ENCODE measurements at regions not wholly inside any gene's neighbourhood (a gene's known extent, or its start where the extent isn't known, plus 50 kb on each side); places are given as distances from the start of the nearest gene placed in this dataset.

DNA sequence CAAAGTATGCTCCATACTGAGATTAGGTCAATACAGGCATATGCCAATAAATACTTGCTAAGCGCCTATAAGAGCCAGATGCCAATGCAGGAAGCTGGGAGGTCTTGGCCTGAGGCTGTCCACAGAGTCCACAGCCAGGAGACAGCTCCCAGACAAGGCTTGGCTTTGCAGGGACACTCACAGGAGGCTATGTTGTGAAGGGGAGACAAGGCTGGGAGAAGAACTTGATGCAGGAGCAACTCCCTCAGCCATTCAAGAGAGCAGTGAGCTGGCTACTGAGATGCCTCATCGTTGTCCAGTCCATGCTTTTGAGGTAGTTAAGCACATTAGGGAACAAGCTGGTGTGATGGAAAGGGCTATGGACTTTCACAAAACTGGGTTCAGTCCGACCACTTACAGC lies 891.5 kb downstream of the TBC1D22A start:
- no peak for DNase-seq

DNA sequence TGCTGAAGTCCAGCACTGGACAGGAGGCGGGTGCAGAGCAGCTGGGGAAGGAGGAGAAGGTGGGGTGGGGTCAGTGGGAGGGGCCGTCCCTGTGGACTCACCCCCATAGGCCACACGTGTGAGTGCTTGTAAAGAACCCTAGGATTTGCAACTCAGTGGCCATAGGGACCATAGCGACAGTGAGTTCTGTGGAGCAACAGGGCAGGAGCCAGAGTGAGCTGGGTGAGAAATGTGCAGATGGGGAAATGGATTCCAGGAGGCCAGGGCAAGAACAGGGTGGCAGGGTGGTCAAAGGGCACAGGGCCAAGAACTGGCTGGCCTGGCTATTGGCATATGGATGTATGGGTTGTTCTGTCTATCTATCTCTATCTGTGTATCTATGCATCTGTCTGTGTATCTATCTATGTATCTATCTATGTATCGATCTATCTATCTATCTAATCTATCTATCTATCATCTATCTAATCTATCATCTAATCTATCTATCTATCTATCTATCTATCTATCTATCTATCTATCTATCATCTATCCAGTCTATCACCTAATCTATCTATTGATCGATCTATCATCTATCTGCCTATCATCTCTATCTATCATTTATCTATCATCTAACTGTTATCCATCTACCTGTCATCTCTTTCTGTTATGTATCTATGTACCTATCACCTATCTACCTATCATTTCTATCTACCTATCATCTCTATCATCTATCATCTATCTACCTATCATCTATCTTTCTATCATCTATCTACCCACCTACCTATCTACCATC lies 889.0 kb downstream of the TBC1D22A start:
- DNase-seq, result no peak

DNA sequence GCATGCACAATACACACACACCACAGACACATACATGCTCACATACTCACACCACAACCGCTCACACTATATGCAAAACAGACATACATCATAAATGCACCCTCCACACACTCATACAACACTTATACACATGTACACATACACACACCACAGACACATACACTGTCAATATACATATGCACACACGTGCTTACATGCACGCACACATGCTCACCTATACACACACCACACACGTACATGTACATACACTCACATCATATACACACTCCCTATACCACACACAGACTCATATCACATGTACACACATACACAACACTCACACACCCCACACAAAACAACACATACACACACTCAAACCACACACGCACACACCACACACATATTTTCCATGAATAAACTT lies 885.3 kb downstream of the TBC1D22A start:
- DNase-seq, result no peak

DNA sequence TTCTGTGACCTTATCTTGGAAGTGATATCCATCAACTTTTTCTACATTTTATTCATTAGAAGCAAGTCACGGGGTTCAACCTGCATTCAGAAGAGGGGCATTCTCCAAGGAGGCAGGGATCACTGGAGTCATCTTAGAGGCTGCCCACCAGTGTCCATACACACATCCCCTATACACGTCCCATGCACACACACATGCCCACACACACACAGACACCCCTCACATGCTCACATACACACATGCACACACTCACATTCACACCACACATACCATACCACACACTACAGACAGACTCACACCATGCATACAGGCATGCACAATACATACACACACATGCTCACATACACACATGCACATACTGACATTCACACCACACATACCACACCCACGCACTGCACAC lies 884.7 kb downstream of the TBC1D22A start:
- no peak for DNase-seq

DNA sequence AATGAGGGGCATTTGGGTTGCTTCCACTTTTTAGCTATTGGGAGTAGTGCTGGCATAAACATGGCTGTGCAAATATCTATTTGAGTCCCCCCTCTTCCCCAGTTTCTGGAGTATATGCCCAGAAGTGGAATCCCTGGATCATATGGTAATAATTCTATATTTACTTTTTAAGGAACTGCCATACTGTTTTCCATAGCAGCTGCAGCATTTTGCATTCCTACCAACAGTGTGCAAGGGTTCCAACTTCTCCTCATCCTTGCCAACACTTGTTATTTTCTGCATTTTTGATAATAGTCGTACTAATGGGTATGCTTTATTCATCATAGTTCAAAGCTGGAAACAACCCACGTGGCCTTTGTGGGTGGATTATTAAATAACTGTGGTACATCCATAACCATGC lies 883.5 kb downstream of the TBC1D22A start:
- no peak for DNase-seq

DNA sequence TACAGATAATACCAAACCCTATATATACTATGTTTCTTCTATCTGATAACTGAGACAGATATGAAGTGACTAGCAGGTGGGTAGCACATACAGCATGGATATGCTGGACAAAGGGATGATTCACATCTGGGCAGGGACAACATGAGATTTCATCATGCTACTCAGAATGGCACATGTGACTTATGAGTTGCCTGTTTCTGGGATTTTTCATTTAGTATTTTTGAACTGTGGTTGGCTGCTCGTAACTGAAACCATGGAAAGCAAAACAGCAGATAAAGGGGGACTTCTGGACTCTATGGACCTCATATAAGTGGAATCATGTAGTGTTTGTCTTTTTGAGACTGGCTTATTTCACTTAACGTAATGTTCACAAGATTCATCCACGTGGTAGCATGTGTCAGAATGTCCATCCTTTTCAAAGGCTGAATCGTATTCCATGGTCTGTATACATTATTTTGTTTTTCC lies 883.0 kb downstream of the TBC1D22A start:
- no peak for DNase-seq

DNA sequence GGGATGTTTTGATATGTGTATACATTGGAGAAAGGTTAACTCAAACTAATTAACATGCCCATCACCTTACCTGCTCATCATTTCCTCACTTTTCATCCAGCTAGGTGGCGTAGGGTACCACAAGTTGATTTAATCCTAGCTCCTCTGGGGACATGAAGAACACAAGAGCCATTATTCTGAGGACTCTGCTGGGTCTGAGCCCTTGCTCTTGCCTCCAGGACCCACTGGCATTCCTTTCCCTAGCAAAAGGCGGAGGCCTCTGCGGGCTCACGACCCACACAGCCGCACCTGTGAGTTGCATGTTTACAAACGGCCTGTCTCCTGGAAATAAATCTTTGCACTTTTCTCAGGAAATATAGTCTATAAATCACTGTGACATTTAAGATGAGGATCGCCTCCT lies 871.9 kb downstream of the TBC1D22A start:
- DNase-seq, result no peak

DNA sequence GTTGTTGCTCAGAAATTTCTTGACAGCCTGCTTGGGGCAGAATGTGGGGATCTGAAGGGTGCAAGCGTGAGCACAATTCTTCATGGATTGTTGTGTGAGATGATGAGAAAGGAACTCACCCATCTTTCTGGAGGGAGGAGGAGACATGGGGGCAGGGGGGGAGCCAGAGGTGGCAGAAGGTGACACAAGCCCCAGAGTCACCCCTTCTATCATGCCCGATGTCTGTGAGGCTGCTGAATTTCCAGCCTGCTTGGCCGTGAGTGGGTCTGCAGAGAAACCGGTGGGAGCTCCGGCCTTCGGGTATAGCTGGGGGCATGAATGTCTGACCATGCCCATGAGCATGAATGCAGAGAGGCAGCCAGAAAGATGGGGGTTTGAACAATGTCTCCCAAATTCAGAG lies 870.7 kb downstream of the TBC1D22A start:
- DNase-seq, result no peak

DNA sequence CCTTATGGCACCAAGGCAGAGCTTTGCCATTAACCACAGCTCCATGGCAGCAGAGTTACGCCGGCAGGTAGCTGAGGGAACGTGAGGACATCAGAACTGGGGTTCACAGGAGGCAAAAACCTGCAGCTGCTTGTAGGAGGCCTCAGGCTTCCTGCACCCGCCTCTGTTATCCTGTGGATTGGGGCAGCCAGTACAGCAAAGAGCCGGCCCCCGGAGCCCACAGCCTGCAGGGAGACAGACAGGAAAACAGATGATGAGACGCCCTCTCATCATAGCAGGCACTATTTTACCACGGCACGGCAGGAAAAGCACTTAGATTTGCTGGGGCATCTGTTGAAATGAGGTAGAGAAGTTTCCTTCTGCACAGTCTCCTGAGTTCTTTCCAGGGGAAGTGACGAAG lies 870.3 kb downstream of the TBC1D22A start:
- DNase-seq, result no peak

DNA sequence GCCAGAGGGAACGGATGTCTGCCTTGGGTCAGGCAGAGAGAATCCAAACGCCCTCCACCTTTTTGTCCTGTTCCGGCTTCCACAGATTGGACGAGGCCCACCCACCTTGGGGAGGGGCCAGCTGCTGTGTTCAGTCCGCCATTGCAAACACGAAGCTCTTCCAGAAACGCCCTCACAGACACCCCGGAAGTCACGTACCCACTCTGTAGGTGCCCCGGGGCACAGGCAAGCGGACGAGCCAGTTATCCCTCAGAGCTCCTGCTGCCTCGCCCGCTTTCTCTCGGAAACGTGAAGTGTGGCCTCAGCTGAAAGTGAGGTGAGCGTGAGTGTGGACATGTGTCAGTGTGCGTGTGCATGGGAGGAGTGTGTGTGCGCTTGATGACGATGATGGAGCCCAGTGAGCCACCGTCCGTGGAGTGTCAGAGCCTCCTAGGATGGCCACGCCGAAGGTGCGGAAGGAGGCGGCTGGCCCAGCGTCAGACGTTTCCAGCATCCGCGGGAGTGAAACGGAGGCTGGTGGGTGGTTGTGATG lies 869.2 kb downstream of the TBC1D22A start:
- DNase-seq, result no peak

DNA sequence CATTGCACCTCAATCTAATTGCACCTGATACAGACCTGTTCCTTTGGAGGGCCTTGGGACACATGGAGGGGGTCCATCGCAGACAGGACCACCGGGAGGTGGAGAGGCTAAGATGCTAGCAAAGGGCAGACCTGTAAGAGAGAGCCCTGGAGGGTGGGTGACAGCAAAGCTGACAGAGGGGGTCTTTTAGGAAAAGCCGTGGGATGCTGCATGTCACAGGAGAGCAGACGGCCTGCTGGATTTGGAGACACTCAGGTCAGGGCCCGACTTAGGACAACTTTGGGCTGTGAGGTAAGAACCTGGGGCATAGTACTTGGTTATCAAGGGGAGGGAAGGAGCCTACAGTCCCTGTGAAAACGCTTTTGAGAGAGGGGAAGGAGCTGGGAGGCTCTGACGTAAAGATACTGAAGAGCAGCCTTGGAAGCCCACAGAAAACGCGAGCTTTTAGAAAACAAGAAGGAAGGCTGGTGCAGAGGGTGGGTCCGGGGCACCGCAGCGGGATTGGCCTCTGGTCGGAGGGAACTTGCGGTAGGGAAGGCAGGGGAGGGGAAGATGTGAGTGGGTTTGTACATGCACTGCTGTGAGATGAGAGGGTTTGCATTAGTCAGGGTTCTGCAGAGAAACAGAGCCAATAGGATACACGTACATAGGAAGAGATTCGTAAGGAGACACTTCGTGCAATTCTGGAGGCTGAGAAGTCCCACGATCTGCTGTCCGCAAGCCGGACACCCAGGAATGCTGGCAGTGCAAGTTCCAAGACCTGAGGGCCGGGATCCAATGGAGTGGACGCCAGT lies 868.5 kb downstream of the TBC1D22A start:
- DNase-seq, result no peak

DNA sequence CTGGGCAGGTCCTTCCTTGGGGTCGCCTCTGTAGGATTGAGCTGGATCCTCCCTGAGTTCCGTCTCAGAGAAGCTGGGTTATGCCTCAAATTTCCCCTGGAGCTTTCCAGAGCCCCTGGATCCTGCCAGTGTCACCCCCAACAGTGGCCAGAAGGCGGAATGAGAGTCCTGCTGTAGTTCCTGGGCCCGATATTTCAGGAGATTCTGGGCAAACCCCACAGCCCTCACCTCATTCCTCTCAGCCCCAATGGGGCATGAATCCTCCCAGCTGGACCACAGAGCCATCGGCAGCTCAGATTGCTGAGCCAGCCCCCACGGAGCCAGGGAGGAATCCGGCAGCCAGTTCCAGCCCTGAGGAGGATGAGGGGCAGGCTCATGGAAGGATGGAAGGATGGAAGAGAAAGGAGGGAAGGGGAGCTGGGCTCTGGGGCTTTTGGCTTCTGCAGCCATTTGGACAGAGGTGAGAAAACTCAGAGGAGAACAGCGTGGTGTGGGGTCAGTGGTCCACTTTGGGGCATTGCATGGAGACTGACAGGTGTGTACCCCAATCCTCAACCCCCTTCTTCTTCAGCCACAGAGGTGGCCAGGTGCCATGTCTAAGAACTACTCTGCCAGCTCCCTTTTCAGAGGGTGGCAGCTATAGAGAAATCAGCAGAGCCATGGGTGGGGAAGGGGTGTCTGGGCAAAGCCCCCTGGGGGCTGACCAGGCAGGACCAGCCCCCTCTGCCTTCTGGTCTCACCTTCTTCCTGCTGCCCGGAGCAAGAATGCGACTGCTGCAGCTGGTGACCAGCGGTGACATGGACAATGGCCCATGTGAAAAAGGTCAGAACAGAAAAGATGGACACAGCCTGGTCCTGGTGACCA lies 867.6 kb downstream of the TBC1D22A start:
- no peak for DNase-seq

DNA sequence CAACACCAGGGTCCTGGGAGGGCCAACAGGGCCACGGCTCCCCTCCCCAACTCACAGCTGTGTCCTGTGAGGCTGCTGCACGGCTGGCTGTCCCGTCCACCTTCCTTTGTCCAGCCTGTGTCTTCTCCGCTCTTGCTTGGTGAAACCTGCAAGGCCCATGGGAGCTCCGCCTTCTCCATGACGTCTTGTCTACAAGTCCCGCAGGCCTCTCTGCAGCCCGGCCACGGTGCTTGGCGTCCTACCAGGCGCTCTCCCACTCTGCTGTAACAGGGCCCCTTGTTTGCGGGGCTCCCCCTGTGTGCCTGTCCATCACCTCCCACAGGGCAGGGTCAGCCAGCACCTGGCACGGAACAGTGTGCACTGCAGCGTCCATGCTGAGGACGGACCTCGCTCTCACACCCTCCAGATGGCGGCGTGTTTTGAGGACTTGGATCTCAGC lies 866.8 kb downstream of the TBC1D22A start:
- no peak for DNase-seq

DNA sequence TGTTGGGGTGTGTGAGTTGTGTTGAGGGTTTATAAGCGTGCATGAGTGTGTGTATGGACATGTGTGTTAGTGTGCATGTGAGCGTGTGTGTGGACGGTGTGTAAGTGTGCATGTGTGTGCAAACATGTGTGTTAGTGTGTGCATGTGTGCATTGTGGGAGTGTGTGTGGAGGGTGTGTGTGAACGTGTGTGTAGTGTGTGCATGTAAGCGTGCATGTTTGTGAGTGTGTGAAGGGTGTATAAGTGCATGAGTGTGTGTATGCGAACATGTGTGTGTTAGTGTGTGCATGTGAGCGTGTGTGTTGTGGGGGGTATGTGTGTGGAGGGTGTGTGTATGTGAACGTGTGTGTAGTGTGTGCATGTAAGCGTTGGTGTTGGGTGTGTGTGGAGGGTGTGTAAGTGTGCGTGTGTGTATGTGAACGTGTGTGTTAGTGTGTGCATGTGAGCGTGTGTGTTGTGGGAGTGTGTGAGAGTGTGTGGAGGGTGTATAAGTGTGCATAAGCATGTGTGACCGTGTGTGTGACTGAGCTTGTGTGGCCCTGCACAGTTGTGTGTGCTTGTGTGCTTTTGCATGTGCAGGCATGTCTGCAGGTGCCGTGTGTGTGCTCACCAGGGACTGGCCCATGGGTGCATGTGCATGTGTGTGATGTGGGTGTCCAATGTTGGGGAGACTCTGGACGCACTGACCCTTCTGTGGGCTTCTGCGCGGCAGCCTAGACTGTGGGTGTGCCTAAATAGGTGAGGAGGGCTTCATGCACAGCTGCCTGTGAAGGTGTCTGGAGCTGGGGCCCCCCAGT lies 866.2 kb downstream of the TBC1D22A start:
- no peak for DNase-seq

DNA sequence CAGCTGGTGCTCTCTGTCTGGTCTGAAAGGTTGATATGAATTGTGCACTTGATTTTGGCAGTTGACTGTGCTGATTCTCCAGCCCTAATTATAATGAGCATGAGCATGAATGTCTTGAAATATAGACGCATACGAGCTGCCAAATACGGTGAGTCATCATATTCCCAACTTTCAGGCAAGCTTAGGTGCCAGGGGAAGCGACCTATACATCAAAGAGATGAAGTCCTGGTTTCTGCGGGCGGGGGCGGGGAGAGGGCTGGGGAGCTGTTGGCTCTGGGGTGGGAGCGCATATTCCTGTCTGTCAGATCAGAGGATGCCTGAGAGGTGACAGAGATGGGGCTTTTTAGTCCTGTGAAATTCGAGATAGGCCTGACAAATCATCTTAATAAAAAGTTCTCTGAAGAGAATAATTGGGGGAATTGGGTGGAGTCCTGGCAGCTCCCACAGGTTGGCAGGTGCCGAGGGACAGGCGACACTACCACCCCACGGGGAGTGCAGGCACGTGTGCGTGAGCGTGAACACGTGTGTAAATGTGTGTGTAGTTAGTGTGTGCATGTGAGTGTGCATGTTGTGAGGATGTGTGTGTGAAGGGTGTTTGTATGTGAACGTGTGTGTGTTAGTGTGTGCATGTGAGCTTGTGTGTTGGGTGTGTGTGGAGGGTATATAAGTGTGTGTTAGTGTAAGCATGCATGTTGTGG lies 865.3 kb downstream of the TBC1D22A start:
- no peak for DNase-seq

DNA sequence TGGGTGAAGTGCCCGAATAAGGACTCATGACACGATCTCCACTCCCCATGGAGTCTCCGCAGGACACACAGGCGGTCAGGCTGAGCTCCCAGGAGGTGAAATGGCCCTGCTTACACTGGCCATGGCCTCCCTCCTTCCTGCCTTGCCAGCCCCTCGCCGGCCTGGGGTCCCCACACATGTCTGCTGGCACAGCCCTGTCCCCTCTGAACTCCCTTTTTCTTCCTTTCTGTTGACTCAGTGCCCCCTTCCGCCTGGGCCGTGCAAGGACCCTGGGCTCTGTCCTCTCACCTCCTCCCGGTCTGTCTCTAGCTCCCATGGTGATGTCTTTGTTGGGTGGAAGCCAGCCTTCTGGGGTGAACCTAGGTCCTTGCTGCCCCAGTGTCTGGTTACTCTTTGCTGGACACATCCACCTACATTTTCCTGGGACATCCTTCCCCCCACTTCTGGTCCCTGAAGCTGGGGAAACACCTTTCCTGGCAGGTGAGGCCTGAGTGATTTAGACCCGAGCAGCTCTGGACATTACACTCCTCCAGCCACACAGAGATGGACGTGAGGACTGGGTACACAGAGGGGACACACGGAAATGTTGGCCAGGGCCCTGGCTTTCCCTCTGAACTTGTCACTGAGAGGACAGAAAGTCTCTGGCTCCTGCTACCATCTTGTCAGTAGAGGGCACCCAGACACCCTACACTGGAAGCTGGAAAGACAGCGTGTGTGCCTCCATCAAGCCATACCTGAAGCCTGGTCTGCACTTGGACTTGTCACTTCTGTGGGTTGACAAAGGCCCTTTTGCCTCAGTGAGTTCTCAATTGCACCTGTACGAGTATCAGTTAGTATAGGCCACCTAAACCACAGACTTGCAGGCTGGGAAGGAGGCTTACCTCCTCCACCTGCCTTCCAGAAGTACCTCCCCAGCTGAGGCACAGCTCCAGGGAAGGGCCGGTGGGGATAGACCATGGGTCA lies 864.3 kb downstream of the TBC1D22A start:
- DNase-seq, result no peak

DNA sequence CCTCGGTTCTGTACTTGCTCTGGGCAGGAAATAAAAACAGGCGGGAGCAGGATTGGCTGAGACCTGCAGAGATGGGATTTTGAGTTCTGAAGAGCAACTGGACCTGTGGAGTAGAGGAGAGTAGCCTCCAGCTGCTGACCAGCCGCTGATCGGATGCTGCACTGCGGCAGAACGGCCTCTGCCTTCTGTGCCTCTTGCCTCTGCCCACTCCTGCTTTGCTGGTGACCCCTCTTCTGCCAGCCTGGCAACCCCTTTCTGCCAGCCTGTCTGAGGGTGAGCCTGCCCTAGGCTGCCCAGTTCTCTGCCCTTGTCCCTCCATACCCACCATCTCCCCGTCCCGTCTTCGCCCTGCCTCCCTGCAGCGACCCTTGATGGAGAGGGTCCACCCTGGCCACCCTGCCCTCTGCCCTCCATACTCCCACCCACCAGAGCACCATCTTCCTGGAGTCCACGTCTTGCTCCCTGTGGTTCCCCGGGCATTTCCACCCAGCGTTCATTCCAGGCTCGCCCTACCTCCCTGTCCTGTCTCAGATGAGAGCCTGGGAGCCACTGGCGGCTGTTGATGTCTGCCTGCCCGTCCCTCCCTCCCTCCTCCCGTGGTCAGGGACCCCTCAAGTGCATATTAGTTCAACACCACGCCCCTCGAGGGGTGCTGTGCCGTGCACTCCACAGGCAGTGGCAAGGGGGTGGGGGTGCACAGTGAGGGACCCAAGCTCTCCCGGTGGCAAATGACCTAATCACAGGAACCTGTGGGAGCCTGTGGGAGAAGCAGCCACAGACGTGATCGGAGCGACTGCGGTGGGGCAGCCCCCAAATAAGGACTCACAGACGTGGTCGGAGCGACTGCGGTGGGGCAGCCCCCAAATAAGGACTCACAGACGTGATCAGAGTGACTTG lies 863.3 kb downstream of the TBC1D22A start:
- no peak for DNase-seq

DNA sequence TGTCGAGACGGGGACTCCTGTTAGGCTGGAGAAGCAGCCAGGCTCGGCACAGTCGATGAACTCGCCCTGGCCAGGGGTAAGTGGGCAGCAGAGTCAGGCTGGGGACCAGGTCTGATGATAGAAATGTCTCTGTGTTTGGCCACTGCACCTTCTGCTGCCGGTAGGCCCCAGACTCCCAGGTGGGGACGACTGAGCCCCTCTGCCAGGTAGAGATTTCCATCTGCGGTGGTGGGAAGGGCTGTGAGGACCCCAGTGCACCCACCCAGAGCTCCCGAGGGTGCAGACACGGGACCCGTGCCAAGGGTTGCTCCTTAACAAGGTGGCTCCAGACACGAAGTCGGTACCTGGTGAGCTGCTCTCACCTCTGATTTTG lies 862.5 kb downstream of the TBC1D22A start:
- DNase-seq, result no peak

All from CD4-positive, alpha-beta T cell treated with Interleukin-21 for 1 hour (primary cell).